ENCODE measurements at regions not wholly inside any gene's neighbourhood (a gene's known extent, or its start where the extent isn't known, plus 50 kb on each side); places are given as distances from the start of the nearest gene placed in this dataset.

- H3K4me3 ChIP-seq = no peak overlapping the region
- H3K9me3 ChIP-seq = no peaks in the 10 kb centered on the region
- WGBS = 92% methylated on average over 8 of the region's 8 CpGs
- H3K36me3 ChIP-seq = peaks cover 0 to 12% of the 10 kb centered on the region in 2 donors
- H3K27me3 ChIP-seq (replicated peaks; ENCODE audit: insufficient read depth) = no peaks in the 10 kb centered on the region
- intact Hi-C loops (cut with DNase I) = no loop called here
- peaks cover 10% of the 10 kb centered on the region for H3K4me1 ChIP-seq (replicated peaks)
- peak overlapping the region; percentile 13 to 36 for H3K27ac ChIP-seq
- no peak for TF ChIP-seq POLR2A (IDR thresholded peaks at IDR 0.05)
- no peak for TF ChIP-seq POLR2AphosphoS5 (IDR thresholded peaks at IDR 0.05)
- TF ChIP-seq CTCF (IDR thresholded peaks at IDR 0.05) = no peak
- DNase-seq (ENCODE audit: low spot score) = no peak
Observed at GRCh38 chr20:36824142-36824940, 50.8 kb upstream of the DSN1 start.

- TF ChIP-seq POLR2A (IDR thresholded peaks at IDR 0.05) (no peak), POLR2AphosphoS5 (IDR thresholded peaks at IDR 0.05) (no peak), CTCF (IDR thresholded peaks at IDR 0.05) (no peak)
- Histone ChIP-seq H3K9me3 (no peaks in the 10 kb centered on the region), H3K27me3 (replicated peaks; ENCODE audit: insufficient read depth) (no peaks in the 10 kb centered on the region), H3K36me3 (peaks cover 0 to 12% of the 10 kb centered on the region in 2 donors), H3K27ac (no peak overlapping the region), H3K4me1 (replicated peaks) (peaks cover 3% of the 10 kb centered on the region), H3K4me3 (no peak overlapping the region)
- intact Hi-C loops (cut with DNase I) = loop anchor here (5.0 kb wide), 1 partner anchor 37 kb away; a partner anchor contains a TSS
- DNase-seq (ENCODE audit: low spot score) = no peak
- 52% methylated on average over 17 of the region's 17 CpGs for WGBS
Observed at GRCh38 chr20:36825385-36826104, 50.4 kb upstream of the TLDC2 start.
